Testis (tissue), 2 donors: ENCODE measurements at regions not wholly inside any gene's neighbourhood (a gene's known extent, or its start where the extent isn't known, plus 50 kb on each side); places are given as distances from the start of the nearest gene placed in this dataset.

ENCODE experiments used
- POLR2A ChIP-seq: fragments of 450-650 bp; IDR thresholded peaks from one replicate; pipeline ENCODE4 v1.6.1; 2017; ENCODE audit warnings: antibody characterized with exemption, mild to moderate bottlenecking, moderate library complexity
- TF ChIP-seq, protein P1 (sequence below), 3 experiments: fragments of 450-650 bp in 2 of 3; fragments of 200-600 bp in 1 of 3; sonication (generic) in 1 of 3; IDR thresholded peaks; one replicate each; pipeline ENCODE4 v1.5.1; 2016 to 2019; ENCODE audit warnings: antibody characterized with exemption in 3 of 3, mild to moderate bottlenecking in 2 of 3, moderate library complexity in 1 of 3

DNA sequence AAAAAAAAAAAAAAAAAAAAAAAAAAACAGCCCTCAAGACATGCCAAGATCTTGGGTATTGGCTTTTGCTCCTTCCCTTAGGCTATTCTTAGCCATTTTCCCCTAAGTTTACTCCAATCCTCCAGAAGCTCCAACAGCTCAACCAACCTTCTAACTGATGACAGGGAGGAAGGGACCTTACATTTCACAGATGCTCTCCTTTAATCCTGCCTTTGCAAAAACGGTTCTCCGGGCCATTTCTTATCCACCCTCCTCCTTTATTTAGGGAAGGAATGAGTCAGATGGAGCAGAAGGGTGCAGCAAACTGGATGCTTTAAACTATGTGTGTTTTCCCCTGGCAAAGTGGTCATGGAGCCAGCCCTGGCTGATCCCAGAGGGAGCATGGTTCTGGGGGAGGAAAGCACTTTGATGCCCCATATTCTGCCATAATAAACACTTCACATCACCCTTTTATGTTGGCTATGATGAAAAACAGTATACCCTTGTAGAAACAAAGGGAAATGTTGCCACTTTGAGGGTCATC, 369.4 kb upstream of the DMAC1 start:
- TF ChIP-seq, protein P1, sequence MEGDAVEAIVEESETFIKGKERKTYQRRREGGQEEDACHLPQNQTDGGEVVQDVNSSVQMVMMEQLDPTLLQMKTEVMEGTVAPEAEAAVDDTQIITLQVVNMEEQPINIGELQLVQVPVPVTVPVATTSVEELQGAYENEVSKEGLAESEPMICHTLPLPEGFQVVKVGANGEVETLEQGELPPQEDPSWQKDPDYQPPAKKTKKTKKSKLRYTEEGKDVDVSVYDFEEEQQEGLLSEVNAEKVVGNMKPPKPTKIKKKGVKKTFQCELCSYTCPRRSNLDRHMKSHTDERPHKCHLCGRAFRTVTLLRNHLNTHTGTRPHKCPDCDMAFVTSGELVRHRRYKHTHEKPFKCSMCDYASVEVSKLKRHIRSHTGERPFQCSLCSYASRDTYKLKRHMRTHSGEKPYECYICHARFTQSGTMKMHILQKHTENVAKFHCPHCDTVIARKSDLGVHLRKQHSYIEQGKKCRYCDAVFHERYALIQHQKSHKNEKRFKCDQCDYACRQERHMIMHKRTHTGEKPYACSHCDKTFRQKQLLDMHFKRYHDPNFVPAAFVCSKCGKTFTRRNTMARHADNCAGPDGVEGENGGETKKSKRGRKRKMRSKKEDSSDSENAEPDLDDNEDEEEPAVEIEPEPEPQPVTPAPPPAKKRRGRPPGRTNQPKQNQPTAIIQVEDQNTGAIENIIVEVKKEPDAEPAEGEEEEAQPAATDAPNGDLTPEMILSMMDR (IDR thresholded peaks at IDR 0.05), result no peak
- TF ChIP-seq POLR2A, result no peak
